Esophagus squamous epithelium (tissue), 5 donors: ENCODE measurements at regions not wholly inside any gene's neighbourhood (a gene's known extent, or its start where the extent isn't known, plus 50 kb on each side); places are given as distances from the start of the nearest gene placed in this dataset.

ENCODE experiments used
- DNase-seq: peaks from one replicate; lab custom pipeline; 2025; lab: John Stamatoyannopoulos, UW
- H3K27ac ChIP-seq, 4 donors: fragments of 200-600 bp; sonication (generic); one replicate each; pipeline ENCODE4 v1.5.1; 2016 to 2019; ENCODE audit warnings: mild to moderate bottlenecking in 1 of 4
- H3K27me3 ChIP-seq, 4 donors: fragments of 200-600 bp; sonication (generic); 1 replicate in 3 of 4; 2 replicates in 1 of 4; pipeline versions ENCODE4 v1.5.1 to v1.6.0; 2017 to 2021; ENCODE audit warnings: antibody characterized with exemption in 1 of 4
- H3K36me3 ChIP-seq, 3 donors: fragments of 200-600 bp; sonication (generic); one replicate each; pipeline ENCODE4 v1.5.1; 2016 to 2019
- H3K4me1 ChIP-seq, 3 donors: fragments of 200-600 bp; sonication (generic); one replicate each; pipeline ENCODE4 v1.5.1; 2017 to 2019
- H3K4me3 ChIP-seq, 4 donors: fragments of 200-600 bp; sonication (generic); 1 replicate in 3 of 4; 2 replicates in 1 of 4; pipeline ENCODE4 v1.5.1; 2016 to 2019; ENCODE audit warnings: mild to moderate bottlenecking in 2 of 4, moderate library complexity in 1 of 4
- H3K9me3 ChIP-seq, 3 donors: fragments of 200-600 bp; sonication (generic); one replicate each; pipeline ENCODE4 v1.5.1; 2016 to 2019
- CTCF ChIP-seq, 6 experiments: fragments of 450-650 bp in 4 of 6; fragments of 200-600 bp in 2 of 6; sonication (generic) in 2 of 6; IDR thresholded peaks; one replicate each; pipeline ENCODE4 v1.5.1; 2016 to 2019; ENCODE audit warnings: antibody characterized with exemption in 6 of 6, mild to moderate bottlenecking in 4 of 6, moderate library complexity in 4 of 6
- POLR2A ChIP-seq, 4 donors: fragments of 450-650 bp; IDR thresholded peaks; one replicate each; pipeline ENCODE4 v1.6.1; 2017; ENCODE audit warnings: antibody characterized with exemption in 4 of 4, mild to moderate bottlenecking in 4 of 4, moderate library complexity in 3 of 4
- WGBS, 2 donors: methylation state at CpG; one replicate each; pipeline ENCODE4 v1.1.5; 2018; 5-methylcytosine and 5-hydroxymethylcytosine counted together
- intact Hi-C: fragments of 100-400 bp; cut with DNase I; formaldehyde crosslinking; loops from one replicate; pipeline ENCODE4 v1.15.0; 2022
- donor health status: DM: yes; HTN: yes; CAD: no.

- intact Hi-C loops, result no loop called here
- Histone ChIP-seq H3K36me3 (no peaks in the 10 kb centered on the region), H3K4me3 (no peak overlapping the region), H3K4me1 (no peaks in the 10 kb centered on the region), H3K9me3 (no peaks in the 10 kb centered on the region), H3K27me3 (no peaks in the 10 kb centered on the region), H3K27ac (no peak overlapping the region)
- no peak for TF ChIP-seq POLR2A (IDR thresholded peaks at IDR 0.05)
- TF ChIP-seq CTCF (IDR thresholded peaks at IDR 0.05), result no peak
- no peak for DNase-seq
- 85% methylated on average over 1 of the region's 1 CpG; no CpG with 5 or more reads in 1 of the 2 donors for WGBS, 2 donors
These were observed 437.8 kb downstream of the GRXCR1 start for GRCh38 chr4:43330288-43330687.

GRCh38 chr4:43331226-43332051 lies 438.9 kb downstream of the GRXCR1 start:
- H3K4me1 ChIP-seq, result no peaks in the 10 kb centered on the region
- H3K27me3 ChIP-seq, result no peaks in the 10 kb centered on the region
- TF ChIP-seq CTCF (IDR thresholded peaks at IDR 0.05) (no peak), POLR2A (IDR thresholded peaks at IDR 0.05) (no peak)
- WGBS, 2 donors, result 48 to 72% methylated on average over 1 of the region's 1 CpG
- DNase-seq, result no peak
- no peaks in the 10 kb centered on the region for H3K9me3 ChIP-seq
- no peak overlapping the region for H3K4me3 ChIP-seq
- H3K27ac ChIP-seq, result no peak overlapping the region
- intact Hi-C loops, result no loop called here
- H3K36me3 ChIP-seq, result no peaks in the 10 kb centered on the region

DNA sequence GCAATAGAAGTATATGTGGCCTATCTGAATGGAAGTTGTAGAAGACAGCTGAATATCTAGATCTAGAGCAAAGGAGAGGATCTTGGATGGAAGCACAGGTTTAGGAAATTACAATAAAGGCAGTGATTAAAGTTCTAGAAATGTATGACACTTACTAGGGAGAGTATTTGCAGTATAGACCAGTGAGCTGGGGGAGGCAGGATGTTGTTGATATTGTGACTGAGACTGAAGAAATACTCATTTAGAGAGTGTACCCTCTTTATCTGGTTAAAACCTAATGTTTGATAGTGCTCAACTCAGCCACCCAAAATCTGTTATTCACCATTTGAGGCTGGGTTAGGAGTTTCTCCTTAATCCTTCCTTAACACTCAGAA lies 439.5 kb downstream of the GRXCR1 start:
- no peak for TF ChIP-seq CTCF (IDR thresholded peaks at IDR 0.05)
- no peak for TF ChIP-seq POLR2A (IDR thresholded peaks at IDR 0.05)
- Histone ChIP-seq H3K36me3 (no peaks in the 10 kb centered on the region), H3K27ac (no peak overlapping the region), H3K4me1 (no peaks in the 10 kb centered on the region), H3K9me3 (no peaks in the 10 kb centered on the region), H3K27me3 (no peaks in the 10 kb centered on the region), H3K4me3 (no peak overlapping the region)
- intact Hi-C loops, result no loop called here
- DNase-seq, result no peak

DNA sequence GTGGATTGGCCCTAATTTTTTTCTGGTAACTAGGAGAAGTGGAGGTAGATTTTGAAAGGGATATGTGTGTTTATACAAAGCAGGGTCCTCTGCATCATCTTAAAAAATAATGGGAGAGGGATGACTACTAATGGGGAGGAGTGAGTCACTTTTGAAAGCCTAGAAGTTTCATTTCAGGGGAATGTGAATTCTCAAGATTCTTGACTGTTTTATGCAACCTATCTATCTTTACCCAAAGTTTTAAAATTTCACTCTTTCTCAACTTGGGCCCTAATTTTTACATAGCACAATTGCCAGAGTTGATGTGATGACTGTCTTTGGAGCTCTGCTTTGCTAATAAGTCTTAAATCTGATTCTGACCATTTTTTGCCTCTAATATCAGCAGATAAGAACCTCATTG lies 445.2 kb downstream of the GRXCR1 start:
- H3K36me3 ChIP-seq, result no peaks in the 10 kb centered on the region
- H3K4me1 ChIP-seq, result no peaks in the 10 kb centered on the region
- intact Hi-C loops, result no loop called here
- H3K27ac ChIP-seq, result no peak overlapping the region
- no peaks in the 10 kb centered on the region for H3K27me3 ChIP-seq
- no peaks in the 10 kb centered on the region for H3K9me3 ChIP-seq
- no peak for TF ChIP-seq POLR2A (IDR thresholded peaks at IDR 0.05)
- no peak for TF ChIP-seq CTCF (IDR thresholded peaks at IDR 0.05)
- no peak overlapping the region for H3K4me3 ChIP-seq
- DNase-seq, result no peak

DNA sequence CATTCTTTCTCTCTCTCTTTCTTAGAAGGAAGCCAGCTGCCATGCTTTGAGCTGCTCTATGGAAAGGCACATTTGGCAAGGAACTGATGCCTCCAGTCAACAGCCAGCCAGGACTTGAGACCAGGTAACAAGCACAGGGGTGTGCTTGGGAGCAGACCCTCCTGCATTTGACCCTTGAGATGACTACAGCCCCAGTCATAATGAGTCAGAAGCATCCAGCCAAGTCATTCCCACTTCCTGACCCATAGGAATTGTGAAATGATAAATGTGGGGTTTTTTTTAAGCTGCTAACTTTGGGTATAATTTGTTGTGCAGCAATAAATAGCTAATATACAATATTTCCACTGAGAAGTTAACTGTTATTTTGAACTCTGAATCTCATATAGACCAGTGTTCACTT lies 446.9 kb downstream of the GRXCR1 start:
- H3K36me3 ChIP-seq, result no peaks in the 10 kb centered on the region
- no peak for DNase-seq
- H3K4me1 ChIP-seq, result no peaks in the 10 kb centered on the region
- intact Hi-C loops, result no loop called here
- H3K9me3 ChIP-seq, result no peaks in the 10 kb centered on the region
- no peak overlapping the region for H3K27ac ChIP-seq
- TF ChIP-seq POLR2A (IDR thresholded peaks at IDR 0.05) (no peak), CTCF (IDR thresholded peaks at IDR 0.05) (no peak)
- no peaks in the 10 kb centered on the region for H3K27me3 ChIP-seq
- H3K4me3 ChIP-seq, result no peak overlapping the region
